Endometrium (tissue), 2 donors: ENCODE measurements at regions not wholly inside any gene's neighbourhood (a gene's known extent, or its start where the extent isn't known, plus 50 kb on each side); places are given as distances from the start of the nearest gene placed in this dataset.

Experiments used
- FAIRE-seq: peaks from 2 replicates; lab custom pipeline; 2012; peaks lifted over from hg19 to GRCh38; lab: Jason Lieb, UNC
- donor health status: control.
- donor health status: control.

GRCh38 chr11:94671553-94672366 lies 96.4 kb upstream of the AMOTL1 start:
- no peak for FAIRE-seq

DNA sequence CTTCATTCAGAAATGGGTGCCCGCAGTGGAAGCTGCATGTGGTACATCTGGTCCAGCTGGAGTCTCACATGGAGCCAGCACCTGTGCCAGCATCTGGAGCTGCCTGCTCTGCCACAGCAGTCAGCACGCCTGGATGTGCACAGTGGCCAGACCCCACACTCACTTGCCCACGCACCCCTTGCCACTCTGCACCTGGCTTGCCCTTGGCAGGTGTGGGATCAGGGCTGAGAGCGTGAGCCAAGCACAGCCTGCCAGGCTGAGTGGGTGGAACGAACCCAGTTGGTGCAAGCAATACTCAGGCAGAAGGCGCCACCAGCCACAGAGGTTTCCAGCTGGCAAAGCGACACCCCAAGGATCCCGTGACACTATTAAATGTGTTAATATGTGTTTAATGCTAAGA lies 95.5 kb upstream of the AMOTL1 start:
- no peak for FAIRE-seq

DNA sequence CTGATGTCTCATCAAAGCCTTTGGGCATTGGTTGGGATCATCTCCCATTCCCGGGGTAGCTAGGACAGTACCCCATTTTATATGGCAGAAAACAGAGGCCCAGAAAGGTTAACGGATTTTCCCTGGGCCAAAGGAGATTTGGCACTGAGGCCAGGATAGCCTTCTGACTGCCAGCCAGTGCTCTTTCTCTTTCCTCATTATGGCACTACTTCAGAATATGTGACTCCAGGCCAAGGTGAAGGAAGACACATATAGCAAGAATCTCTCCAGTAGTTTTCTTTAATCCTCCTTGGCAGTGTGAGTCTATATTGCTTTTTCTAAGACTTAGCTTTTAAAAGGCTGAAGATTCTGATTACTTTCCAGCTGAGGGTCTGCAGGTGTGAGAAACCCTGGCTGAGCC lies 94.8 kb upstream of the AMOTL1 start:
- no peak for FAIRE-seq

- no peak for FAIRE-seq
Observed at GRCh38 chr11:94673951-94674491, 94.1 kb upstream of the AMOTL1 start.

GRCh38 chr11:94675239-94675638 lies 92.9 kb upstream of the AMOTL1 start:
- no peak for FAIRE-seq

GRCh38 chr11:94675813-94676212 lies 92.3 kb upstream of the AMOTL1 start:
- FAIRE-seq = no peak

GRCh38 chr11:94676814-94677213 lies 91.3 kb upstream of the AMOTL1 start:
- FAIRE-seq = no peak

GRCh38 chr11:94678236-94678635 lies 89.9 kb upstream of the AMOTL1 start:
- no peak for FAIRE-seq

- no peak for FAIRE-seq
Observed at GRCh38 chr11:94678901-94679300, 89.3 kb upstream of the AMOTL1 start.

DNA sequence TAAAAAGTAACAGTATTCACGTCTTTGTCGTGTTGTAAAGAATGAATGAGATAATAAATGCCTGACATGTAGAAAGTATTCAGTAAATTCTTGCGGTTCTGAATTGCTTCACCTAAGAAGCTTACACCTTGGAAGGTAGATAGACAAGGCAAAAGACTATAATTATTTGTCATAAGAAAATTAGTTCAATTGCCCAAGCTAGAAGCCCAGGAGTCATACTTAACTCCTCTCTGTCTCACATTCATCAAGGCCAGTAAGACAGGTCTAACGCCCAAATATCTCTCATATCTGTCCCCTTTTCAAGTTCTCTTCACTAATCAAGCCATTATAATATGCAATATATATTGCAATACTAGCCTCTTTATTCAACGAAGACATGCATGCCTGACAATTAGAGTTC lies 87.7 kb upstream of the AMOTL1 start:
- FAIRE-seq = no peak

DNA sequence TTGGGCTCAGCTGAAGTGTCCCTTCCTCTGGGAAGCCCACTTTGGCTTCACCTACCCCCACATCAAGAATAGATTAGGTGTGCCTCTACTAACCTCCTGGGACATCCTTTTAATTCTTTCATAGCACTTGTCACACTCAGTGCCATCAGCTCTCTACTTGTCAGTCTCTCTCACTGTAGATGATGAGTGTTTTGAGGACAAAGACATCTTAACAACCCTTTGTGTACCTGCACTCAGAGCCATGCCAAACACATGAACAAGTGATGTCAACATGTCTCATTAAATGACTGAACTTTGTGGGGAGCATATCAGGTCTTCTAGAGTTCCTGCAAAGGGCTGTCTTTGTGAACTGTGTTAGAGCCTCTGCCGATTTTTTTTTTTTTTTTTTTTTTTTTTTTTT lies 87.0 kb upstream of the AMOTL1 start:
- FAIRE-seq = no peak

GRCh38 chr11:94681852-94682251 lies 86.3 kb upstream of the AMOTL1 start:
- no peak for FAIRE-seq

GRCh38 chr11:94694309-94695060 lies 73.7 kb upstream of the AMOTL1 start:
- no peak for FAIRE-seq

DNA sequence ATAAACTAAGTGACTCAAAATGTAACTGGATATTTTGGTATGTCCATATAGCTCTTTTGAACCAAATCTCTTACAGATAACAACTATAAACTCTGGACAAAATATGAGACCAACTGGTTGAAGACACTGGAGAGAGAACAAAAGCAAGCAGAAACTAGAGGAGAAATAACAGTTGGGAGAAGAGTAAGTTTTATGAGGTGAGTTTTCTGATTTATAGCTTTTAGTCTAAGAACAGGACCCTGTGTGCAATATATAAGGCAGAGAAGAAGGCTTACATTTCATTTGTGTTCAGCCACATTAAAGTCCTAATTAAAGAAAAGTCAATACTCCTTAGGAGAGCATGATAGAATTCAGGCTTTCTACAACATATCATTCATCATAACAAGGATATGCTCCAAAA lies 71.0 kb upstream of the AMOTL1 start:
- no peak for FAIRE-seq

GRCh38 chr11:94700622-94701021 lies 67.5 kb upstream of the AMOTL1 start:
- no peak for FAIRE-seq

GRCh38 chr11:94702481-94702880 lies 65.7 kb upstream of the AMOTL1 start:
- no peak for FAIRE-seq

DNA sequence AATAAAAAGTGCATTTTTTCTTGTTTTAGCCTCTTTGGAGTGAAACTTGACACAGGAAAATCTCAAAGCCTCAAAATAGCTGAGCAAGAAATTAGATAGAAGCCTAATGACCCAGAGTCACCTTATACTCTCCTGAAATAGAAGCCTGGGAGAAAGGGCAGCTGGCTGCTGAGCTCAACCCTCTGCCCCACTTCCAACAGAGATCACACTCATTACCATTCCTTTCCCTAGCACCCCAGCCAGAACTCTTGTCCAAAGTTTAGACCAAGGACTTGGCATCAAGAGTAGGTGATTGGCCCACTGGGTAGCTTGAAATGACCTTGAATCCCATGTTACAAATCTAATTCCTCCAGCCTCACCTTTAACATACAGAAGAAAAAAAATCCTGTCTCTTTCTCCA lies 62.7 kb upstream of the AMOTL1 start:
- FAIRE-seq = no peak

- FAIRE-seq = no peak
Observed at GRCh38 chr11:94705891-94706615, 62.1 kb upstream of the AMOTL1 start.

- no peak for FAIRE-seq
Observed at GRCh38 chr11:94708176-94708575, 60.0 kb upstream of the AMOTL1 start.

GRCh38 chr11:94708642-94709041 lies 59.5 kb upstream of the AMOTL1 start:
- no peak for FAIRE-seq

DNA sequence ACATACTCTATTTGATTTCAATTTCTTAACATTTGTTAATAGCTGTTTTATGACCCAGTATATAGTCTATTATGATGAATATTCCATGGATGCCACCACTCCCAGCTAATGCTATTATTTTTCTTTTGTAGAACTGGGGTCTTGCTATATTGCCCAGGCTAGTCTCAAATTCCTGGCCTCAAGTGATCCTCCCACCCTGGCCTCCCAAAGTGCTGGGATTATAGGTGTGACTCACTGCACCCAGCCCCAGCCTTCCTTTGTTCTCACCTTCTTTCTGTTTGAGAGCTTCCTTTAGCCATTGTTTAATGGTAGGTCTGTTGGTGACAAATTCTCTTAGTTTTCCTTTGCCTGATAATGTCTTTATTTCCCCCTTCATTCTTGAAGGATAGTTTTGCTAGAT lies 52.9 kb upstream of the AMOTL1 start:
- no peak for FAIRE-seq

DNA sequence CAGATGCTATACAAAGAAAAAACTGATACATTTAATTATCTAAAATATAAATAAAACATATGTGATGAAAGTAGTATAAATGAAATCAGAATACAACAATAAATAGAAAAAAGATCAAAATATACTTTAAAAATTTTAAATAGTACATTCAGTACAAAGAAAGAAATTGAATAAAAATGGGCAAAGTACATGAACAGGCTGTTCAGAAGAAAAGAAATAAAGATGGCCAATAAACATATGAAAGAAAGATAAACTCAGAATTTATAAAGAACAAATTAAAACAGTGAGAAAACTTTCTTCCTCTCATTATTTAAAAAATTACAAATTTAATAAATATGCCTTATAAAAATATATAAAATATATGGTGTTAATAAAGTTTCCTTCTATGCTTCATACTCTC lies 50.5 kb upstream of the AMOTL1 start:
- peak; percentile 78 for FAIRE-seq
